ENCODE measurements at regions not wholly inside any gene's neighbourhood (a gene's known extent, or its start where the extent isn't known, plus 50 kb on each side); places are given as distances from the start of the nearest gene placed in this dataset.

GRCh38 chr2:134174711-134175110, 79.2 kb upstream of the MGAT5 start:
- ATAC-seq (ENCODE audit: low read depth): no peak
- Histone ChIP-seq H3K27me3 (replicated peaks in 1 of 4; ENCODE audit: control extremely low read depth in 1 of 4, control insufficient read depth in 3 of 4, insufficient read depth in 4 of 4, low read length in 3 of 4) (no peaks in the 10 kb centered on the region), H3K36me3 (replicated peaks in 1 of 2; ENCODE audit: control extremely low read depth in 1 of 2, control insufficient read depth in 1 of 2, extremely low read depth in 1 of 2, insufficient read depth in 2 of 2, low read length in 1 of 2) (peaks cover 4 to 8% of the 10 kb centered on the region in 2 experiments), H3K4me2 (replicated peaks; ENCODE audit: low read depth, low read length, poor library complexity, severe bottlenecking) (no peak overlapping the region), H3K4me3 (ENCODE audit: control extremely low read depth in 1 of 5, extremely low read depth in 1 of 5, insufficient read depth in 1 of 5, low read depth in 2 of 5, low read length in 4 of 5) (no peak overlapping the region), H3K4me1 (ENCODE audit: control insufficient read depth in 2 of 2, insufficient read depth in 2 of 2, low read length in 2 of 2) (peaks cover 61 to 70% of the 10 kb centered on the region in 2 donors), H3K27ac (ENCODE audit: low read length in 2 of 2) (peak overlapping the region in 1 of 2 donors; percentile 68), H4K20me1 (ENCODE audit: control insufficient read depth, insufficient read depth, low read length, poor library complexity, severe bottlenecking) (peaks cover 54% of the 10 kb centered on the region), H3K79me2 (ENCODE audit: control insufficient read depth, insufficient read depth, low read length) (peaks cover 98% of the 10 kb centered on the region), H3K9me3 (ENCODE audit: control extremely low read depth in 1 of 3, control insufficient read depth in 2 of 3, insufficient read depth in 1 of 3, low read length in 2 of 3) (no peaks in the 10 kb centered on the region), H3K9ac (ENCODE audit: low read length) (no peak overlapping the region), H2AFZ (ENCODE audit: insufficient read depth, low read depth, low read length, poor library complexity, severe bottlenecking) (no peak overlapping the region)
- peak overlapping the region; percentile 75 for H3K27ac Mint-ChIP-seq
- no peak overlapping the region for H3K4me3 Mint-ChIP-seq
- ChIA-PET POLR2A (no interaction called here), CTCF (no interaction called here)
- H3K9me3 Mint-ChIP-seq (ENCODE audit: insufficient read depth): no peaks in the 10 kb centered on the region
- intact Hi-C loops (cut with micrococcal nuclease): no loop called here
- no peak for DNase-seq
- WGBS (ENCODE audit: insufficient coverage): 100% methylated on average over 2 of the region's 5 CpGs
- TF ChIP-seq EZH2 (IDR thresholded peaks at IDR 0.05; ENCODE audit: borderline replicate concordance, insufficient read depth, low read depth, low read length, poor library complexity, severe bottlenecking): no peak
- TF ChIP-seq, protein P1, sequence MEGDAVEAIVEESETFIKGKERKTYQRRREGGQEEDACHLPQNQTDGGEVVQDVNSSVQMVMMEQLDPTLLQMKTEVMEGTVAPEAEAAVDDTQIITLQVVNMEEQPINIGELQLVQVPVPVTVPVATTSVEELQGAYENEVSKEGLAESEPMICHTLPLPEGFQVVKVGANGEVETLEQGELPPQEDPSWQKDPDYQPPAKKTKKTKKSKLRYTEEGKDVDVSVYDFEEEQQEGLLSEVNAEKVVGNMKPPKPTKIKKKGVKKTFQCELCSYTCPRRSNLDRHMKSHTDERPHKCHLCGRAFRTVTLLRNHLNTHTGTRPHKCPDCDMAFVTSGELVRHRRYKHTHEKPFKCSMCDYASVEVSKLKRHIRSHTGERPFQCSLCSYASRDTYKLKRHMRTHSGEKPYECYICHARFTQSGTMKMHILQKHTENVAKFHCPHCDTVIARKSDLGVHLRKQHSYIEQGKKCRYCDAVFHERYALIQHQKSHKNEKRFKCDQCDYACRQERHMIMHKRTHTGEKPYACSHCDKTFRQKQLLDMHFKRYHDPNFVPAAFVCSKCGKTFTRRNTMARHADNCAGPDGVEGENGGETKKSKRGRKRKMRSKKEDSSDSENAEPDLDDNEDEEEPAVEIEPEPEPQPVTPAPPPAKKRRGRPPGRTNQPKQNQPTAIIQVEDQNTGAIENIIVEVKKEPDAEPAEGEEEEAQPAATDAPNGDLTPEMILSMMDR (IDR thresholded peaks at IDR 0.05): no peak
- peaks cover 85% of the 10 kb centered on the region for H3K4me1 Mint-ChIP-seq
- no peaks in the 10 kb centered on the region for H3K27me3 Mint-ChIP-seq

DNA sequence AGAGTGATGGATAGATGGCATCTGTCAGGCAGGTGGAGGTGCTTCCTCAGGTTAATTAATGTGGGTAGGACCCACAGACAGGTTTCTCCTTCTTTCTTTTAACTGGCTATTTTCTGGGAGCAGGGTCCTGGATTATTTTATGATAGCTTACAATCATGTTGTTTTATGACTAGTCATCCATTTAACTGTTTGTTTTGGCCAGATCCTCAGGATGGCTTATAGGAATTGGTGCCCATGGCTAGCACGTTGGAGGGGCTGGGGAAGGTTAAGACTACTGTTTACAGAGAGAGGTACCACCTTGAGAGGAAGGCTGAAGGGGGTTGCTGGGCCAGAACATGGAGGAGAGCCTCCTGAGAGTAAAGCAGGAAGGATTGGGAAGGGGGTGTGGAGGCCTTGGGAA, 78.0 kb upstream of the MGAT5 start:
- Histone ChIP-seq H3K9me3 (ENCODE audit: control extremely low read depth in 1 of 3, control insufficient read depth in 2 of 3, insufficient read depth in 1 of 3, low read length in 2 of 3) (no peaks in the 10 kb centered on the region), H3K36me3 (replicated peaks in 1 of 2; ENCODE audit: control extremely low read depth in 1 of 2, control insufficient read depth in 1 of 2, extremely low read depth in 1 of 2, insufficient read depth in 2 of 2, low read length in 1 of 2) (peaks cover 4 to 8% of the 10 kb centered on the region in 2 experiments), H3K4me2 (replicated peaks; ENCODE audit: low read depth, low read length, poor library complexity, severe bottlenecking) (no peak overlapping the region), H2AFZ (ENCODE audit: insufficient read depth, low read depth, low read length, poor library complexity, severe bottlenecking) (no peak overlapping the region), H3K79me2 (ENCODE audit: control insufficient read depth, insufficient read depth, low read length) (peaks cover 96% of the 10 kb centered on the region), H3K27ac (ENCODE audit: low read length in 2 of 2) (peak overlapping the region in 1 of 2 donors; percentile 68), H3K4me1 (ENCODE audit: control insufficient read depth in 2 of 2, insufficient read depth in 2 of 2, low read length in 2 of 2) (peaks cover 68 to 76% of the 10 kb centered on the region in 2 donors), H3K4me3 (ENCODE audit: control extremely low read depth in 1 of 5, extremely low read depth in 1 of 5, insufficient read depth in 1 of 5, low read depth in 2 of 5, low read length in 4 of 5) (no peak overlapping the region), H4K20me1 (ENCODE audit: control insufficient read depth, insufficient read depth, low read length, poor library complexity, severe bottlenecking) (peaks cover 49% of the 10 kb centered on the region), H3K27me3 (replicated peaks in 1 of 4; ENCODE audit: control extremely low read depth in 1 of 4, control insufficient read depth in 3 of 4, insufficient read depth in 4 of 4, low read length in 3 of 4) (no peaks in the 10 kb centered on the region), H3K9ac (ENCODE audit: low read length) (no peak overlapping the region)
- ATAC-seq (ENCODE audit: low read depth) (no peak), DNase-seq (no peak)
- WGBS (ENCODE audit: insufficient coverage): 100% methylated on average over 1 of the region's 1 CpG
- POLR2A ChIA-PET: no interaction called here
- Mint-ChIP-seq H3K9me3 (ENCODE audit: insufficient read depth) (no peaks in the 10 kb centered on the region), H3K27me3 (no peaks in the 10 kb centered on the region), H3K4me1 (peaks cover 88% of the 10 kb centered on the region), H3K4me3 (no peak overlapping the region), H3K27ac (peak overlapping the region; percentile 83)
- TF ChIP-seq, protein P1 (IDR thresholded peaks at IDR 0.05): no peak
- no peak for TF ChIP-seq EZH2 (IDR thresholded peaks at IDR 0.05; ENCODE audit: borderline replicate concordance, insufficient read depth, low read depth, low read length, poor library complexity, severe bottlenecking)
- intact Hi-C loops (cut with micrococcal nuclease): no loop called here
- CTCF ChIA-PET: no interaction called here
